ENCODE measurements at regions not wholly inside any gene's neighbourhood (a gene's known extent, or its start where the extent isn't known, plus 50 kb on each side); places are given as distances from the start of the nearest gene placed in this dataset.
"Not testable (repeated sequence)": the region's sequence is repeated elsewhere in the genome, so short reads cannot be mapped to it uniquely, and the experiment has no call there.

DNA sequence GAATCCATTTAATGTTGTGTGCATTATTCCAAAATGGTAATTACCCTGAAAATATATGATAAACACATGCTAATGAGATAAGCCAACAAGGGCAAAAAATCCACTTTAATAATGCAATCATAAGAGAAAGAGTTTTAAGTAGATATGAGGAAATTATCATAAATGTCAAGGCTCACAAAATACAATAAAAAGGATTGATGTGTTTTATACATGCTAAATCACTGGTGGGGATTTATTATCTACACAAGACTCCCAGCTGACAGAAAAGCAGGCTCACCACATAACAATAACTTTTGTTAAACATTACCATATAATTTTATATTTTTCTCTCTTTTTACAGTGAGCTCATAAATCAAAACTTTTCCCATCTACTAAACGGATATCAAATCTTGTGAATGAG is 306.2 kb upstream of the GRAMD2B start:
- TF ChIP-seq, protein P1, sequence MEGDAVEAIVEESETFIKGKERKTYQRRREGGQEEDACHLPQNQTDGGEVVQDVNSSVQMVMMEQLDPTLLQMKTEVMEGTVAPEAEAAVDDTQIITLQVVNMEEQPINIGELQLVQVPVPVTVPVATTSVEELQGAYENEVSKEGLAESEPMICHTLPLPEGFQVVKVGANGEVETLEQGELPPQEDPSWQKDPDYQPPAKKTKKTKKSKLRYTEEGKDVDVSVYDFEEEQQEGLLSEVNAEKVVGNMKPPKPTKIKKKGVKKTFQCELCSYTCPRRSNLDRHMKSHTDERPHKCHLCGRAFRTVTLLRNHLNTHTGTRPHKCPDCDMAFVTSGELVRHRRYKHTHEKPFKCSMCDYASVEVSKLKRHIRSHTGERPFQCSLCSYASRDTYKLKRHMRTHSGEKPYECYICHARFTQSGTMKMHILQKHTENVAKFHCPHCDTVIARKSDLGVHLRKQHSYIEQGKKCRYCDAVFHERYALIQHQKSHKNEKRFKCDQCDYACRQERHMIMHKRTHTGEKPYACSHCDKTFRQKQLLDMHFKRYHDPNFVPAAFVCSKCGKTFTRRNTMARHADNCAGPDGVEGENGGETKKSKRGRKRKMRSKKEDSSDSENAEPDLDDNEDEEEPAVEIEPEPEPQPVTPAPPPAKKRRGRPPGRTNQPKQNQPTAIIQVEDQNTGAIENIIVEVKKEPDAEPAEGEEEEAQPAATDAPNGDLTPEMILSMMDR (IDR thresholded peaks at IDR 0.05) = no peak
- ATAC-seq (ENCODE audit: low FRiP score) (no peak), DNase-seq (ENCODE audit: low spot score) (no peak)

DNA sequence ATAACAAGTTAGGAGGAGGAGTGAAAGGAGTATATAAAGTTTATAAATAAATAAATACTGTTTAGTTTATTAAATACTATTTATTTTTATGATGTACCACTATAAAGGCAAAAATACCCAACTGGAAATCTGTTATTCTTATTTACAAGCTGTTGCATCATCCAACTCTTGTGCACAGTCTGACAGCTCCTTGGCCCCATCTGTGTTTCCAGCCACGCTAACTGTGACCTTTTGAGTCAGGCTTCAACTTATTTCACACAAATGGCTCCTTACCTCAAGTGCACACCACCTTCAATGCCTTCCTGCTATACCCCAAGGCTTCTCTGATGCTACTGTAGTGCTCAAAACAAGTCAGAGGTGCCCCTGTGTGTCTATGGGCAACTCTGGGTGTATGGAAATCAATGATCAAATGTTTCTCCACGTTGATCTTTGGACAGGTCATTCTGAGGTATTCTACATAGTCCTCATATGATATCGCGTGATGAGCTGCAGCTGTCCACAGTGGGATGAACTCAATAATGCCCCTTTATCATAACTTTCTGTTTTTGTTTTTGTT is 303.2 kb upstream of the GRAMD2B start:
- TF ChIP-seq, protein P1 (IDR thresholded peaks at IDR 0.05) = no peak
- DNase-seq (ENCODE audit: low spot score) (no peak), ATAC-seq (ENCODE audit: low FRiP score) (no peak)

GRCh38 chr5:126120939-126121338 is 302.3 kb upstream of the GRAMD2B start:
- DNase-seq (ENCODE audit: low spot score) (no peak), ATAC-seq (ENCODE audit: low FRiP score) (no peak)
- TF ChIP-seq, protein P1 (IDR thresholded peaks at IDR 0.05) = no peak

DNA sequence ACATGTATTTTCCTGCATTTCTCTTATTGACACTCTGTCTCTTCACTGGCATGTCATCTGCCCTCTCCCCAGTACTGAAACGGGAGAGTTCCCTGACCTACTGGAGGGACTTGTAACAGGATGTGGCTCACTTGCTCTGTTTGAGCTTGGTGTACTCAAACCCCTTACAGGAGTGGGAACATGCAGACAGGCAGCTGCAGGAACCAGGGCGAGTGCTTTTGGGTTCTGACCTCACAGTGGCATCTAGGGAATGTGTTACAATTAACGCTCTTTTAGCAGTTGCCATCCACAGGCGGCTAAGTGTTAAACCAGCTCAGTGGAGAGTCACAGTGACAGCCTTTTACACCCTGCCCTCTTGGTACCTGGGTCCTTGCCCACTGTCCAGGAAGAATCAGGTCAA is 300.3 kb upstream of the GRAMD2B start:
- DNase-seq (ENCODE audit: low spot score) (no peak), ATAC-seq (ENCODE audit: low FRiP score) (no peak)
- TF ChIP-seq, protein P1 (IDR thresholded peaks at IDR 0.05) = no peak

- no peak for DNase-seq (ENCODE audit: low spot score)
- peak; percentile 54 for ATAC-seq (ENCODE audit: low FRiP score)
- TF ChIP-seq, protein P1 (IDR thresholded peaks at IDR 0.05) = no peak
Measured at GRCh38 chr5:126124706-126125345, 298.4 kb upstream of the GRAMD2B start.

DNA sequence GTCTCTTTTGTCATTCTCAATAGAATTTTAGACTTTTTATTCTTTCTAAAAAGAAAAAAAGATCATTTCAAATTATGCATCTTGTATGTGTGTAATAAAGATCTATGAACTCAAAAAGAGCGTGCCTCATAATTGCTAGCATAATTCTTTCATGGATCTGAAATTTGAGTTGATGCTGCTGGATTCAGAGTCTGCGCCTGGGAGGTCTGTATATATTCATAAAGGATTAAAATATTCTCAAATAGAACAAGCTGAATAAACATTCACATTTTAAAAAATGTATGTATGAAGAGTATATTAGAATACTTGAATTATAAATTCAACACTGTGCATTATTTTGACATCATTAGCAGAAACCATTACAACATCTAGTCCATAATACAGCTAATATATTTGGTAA is 297.8 kb upstream of the GRAMD2B start:
- ATAC-seq (ENCODE audit: low FRiP score) (no peak), DNase-seq (ENCODE audit: low spot score) (no peak)
- TF ChIP-seq, protein P1 (IDR thresholded peaks at IDR 0.05) = no peak

DNA sequence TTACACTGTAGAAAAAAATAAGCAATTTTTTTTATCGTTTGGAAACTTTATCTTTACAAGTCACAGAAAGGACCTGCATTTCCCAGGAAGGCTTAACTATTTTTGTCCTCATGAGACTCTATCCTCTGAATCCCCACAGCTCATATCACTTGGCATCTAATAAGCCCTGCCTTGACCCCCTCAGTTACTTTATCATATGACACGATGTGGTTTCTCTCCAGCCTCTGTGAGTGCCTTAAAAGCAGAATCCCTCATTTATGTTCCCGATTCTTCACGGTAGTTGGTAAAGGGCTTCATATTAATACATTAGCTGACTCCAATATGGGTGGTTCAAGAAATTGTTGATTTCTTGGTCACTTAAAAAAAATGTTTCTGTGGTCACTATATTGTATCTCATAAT is 296.6 kb upstream of the GRAMD2B start:
- DNase-seq (ENCODE audit: low spot score) (no peak), ATAC-seq (ENCODE audit: low FRiP score) (no peak)
- TF ChIP-seq, protein P1 (IDR thresholded peaks at IDR 0.05) = no peak

GRCh38 chr5:126127371-126127770 is 295.8 kb upstream of the GRAMD2B start:
- ATAC-seq (ENCODE audit: low FRiP score); DNase-seq (ENCODE audit: low spot score): not testable (repeated sequence)

All from omental fat pad (tissue), 3 donors.